Superior temporal gyrus (tissue), 1 donor: ENCODE measurements at regions not wholly inside any gene's neighbourhood (a gene's known extent, or its start where the extent isn't known, plus 50 kb on each side); places are given as distances from the start of the nearest gene placed in this dataset.
"Not testable (repeated sequence)": the region's sequence is repeated elsewhere in the genome, so short reads cannot be mapped to it uniquely, and the experiment has no call there.

ENCODE experiments used
- DNase-seq: peaks from one replicate; pipeline ENCODE4 v3.0.0-alpha.2; 2016; ENCODE audit errors: extremely low spot score

DNA sequence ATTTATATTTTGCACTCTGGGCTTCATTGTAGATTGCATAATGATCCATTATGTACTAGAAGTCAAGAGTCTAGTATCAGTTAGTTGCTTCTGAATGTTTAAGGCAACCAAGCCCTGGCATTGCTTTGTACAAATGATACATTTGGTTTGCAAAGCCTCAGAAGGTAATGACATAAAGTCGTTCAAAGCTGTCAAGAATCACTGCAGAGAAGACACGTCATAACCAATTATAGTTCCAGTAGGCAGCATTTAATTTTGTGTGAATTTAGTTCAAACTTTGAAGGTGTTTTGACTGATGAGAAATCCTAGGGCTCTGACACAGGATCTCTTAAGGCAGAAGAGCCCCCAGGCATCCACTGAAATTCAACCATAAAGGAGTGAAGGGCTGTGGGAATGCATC is 163.0 kb upstream of the KRR1 start:
- no peak for DNase-seq

DNA sequence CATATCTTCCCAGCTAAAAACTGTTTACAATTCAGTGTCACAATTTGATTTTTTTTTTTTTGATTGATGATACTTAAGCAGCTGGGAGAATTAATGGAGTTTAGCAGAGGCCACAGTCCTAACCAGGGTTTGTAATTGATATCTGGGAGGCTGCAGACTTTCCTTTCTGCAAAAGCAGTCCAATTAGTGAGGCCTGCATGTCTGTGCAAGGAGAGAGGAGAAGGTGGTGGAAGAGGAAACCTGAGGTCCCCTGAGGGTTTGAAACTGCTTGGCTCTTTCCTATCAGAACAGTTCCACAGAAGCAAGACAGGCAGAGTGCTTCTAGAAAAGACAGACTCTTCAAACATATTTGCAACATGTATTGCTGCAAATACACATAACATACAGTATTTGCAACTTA is 160.8 kb upstream of the KRR1 start:
- no peak for DNase-seq

GRCh38 chr12:75670216-75670615 is 158.8 kb upstream of the KRR1 start:
- DNase-seq = no peak

DNA sequence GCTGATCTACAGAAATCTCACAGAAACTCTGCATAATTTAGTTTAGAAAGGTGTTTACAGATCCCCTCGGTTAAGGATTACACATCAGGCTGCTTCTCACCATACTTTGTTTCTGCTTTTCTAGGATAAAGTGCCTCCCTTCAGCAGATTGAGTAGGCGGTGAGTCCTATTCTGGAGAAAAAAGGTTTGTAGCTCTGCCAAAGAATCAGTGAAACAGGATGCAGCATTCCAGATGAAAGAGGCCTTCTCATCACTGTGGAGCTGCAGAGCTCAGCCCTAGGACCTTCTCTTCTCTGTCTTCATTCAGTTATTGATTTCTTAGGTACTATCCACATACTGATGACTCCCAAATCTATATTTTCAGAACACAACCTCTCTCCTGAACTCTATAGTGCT is 155.5 kb upstream of the KRR1 start:
- peak; percentile 74 for DNase-seq

DNA sequence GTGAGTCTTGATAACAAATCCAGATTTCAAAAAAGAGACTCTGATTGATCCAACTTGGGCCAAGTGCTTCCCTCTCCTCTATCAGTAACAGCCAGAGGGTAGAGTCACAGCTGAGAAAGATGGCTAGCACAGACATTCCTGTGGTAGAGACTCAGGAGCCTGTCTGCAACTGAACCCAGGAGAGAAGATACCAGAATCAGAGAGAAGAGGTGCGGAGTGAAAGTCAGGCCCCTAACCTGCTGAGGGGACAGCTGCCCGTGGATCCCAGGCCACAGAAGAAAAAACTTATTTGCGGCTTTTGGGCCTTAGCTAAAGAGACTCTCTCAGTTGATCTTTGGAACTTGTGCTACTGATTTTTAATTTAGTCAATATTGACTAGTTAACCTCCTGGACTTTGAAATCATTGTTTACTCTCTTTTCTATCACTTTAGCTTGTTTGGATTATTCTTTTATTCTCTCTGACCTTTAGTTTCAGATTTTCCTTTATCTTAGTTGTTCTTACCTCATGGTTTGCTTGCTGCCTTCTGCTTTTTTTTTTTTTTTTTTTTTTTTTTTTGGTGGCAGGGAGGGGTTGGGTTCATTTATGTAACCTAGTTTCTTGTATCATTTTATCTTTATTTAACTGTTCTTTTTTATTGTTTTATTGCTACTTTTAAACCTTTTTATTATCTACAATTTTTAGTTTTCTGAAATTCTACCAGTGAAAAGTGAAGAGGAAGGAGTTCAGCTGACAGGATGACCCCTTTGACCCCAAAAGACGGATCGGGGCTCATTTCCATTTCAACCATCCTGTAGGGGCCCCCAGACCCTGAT is 154.9 kb upstream of the KRR1 start:
- no peak for DNase-seq

DNA sequence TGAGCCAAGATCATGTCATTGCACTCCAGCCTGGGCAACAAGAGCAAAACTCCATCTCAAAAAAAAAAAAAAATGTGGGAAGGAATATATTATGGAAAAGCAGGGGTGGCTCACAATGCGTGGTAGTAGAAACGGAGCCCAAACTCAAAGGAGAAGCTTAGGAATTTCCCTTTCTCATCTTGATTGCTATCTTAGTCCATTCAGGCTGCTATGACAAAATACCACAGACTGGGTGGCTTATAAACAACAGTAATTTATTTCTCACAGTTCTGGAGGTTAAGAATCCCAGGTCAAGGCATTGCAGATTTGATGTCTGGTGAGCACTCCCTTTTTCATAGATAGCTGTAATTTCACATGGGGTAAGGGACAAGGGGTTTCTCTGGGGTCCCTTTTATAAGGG is 153.8 kb upstream of the KRR1 start:
- DNase-seq = no peak

DNA sequence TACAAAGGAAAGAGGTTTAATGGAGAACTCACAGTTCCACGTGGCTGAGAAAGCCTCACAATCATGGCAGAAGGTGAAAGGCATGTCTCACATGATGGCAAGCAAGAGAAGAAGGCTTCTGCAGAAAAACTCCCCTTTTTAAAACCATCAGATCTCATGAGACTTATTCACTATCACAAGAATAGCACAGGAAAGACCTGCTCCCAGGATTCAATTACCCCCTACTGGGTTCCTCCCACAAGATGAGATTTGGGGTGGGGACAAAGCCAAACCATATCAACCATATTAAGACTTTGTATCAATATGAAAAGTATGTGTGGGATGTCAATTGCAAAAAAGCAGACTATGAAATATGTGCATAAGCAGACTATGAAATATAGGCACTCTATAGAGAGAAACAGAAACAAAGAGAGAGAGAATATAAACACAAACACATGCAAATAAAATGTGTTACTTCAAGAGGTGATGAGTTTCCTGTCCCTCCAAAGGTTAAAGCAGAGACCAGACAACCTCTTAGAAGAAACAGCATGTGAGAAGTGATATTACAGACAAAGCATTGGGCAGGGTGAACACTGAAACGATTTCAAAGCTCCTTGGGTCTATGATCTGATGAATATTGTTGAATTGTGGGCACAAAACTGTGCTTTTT is 151.2 kb upstream of the KRR1 start:
- no peak for DNase-seq

DNA sequence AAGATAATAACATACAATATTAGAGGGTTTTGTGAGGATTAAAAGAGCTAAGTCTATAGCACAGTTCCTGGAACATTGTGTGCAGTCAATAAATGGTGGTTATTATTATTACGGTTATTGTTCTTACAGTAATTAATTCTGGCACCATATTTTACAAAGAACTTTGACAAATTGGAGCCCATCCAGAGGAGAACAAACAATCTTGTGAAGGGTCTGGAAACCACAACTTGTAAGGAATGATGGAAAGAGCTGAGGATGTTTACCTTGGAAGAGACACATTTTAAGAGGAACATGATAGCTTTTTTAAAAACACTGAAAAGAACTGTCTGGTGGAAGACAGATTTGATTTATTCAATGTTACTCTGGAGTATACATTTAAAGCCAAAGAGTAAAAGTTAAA is 150.5 kb upstream of the KRR1 start:
- DNase-seq = no peak

DNA sequence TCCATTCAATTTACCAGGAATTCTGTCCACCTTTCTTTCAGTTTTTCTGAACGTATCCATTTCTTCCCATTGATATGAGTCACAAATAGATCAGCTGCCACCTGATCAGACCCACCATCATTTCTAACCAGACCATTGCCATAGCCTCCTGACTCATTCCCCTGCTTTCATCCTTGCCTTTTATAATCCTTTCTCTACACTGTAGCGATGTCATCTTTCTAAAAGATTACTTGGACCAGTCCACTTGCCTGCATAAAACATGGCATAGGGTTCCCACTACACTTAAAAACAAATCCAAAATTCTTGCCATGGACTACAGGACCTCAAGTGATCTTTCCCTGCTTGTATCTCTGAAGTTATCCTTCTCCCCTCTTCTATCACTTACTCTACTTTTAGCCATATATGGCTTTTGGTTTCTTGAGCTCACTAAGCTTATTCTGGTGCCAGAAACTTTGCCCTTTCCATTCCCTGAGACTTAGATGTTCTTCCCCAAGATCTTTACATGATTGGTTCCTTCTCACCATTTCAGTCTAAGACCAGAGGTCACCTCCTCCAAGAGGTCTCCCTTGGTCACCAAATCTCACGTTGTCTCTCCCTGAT is 149.5 kb upstream of the KRR1 start:
- DNase-seq = no peak

GRCh38 chr12:75660107-75660530 is 148.7 kb upstream of the KRR1 start:
- DNase-seq = no peak

DNA sequence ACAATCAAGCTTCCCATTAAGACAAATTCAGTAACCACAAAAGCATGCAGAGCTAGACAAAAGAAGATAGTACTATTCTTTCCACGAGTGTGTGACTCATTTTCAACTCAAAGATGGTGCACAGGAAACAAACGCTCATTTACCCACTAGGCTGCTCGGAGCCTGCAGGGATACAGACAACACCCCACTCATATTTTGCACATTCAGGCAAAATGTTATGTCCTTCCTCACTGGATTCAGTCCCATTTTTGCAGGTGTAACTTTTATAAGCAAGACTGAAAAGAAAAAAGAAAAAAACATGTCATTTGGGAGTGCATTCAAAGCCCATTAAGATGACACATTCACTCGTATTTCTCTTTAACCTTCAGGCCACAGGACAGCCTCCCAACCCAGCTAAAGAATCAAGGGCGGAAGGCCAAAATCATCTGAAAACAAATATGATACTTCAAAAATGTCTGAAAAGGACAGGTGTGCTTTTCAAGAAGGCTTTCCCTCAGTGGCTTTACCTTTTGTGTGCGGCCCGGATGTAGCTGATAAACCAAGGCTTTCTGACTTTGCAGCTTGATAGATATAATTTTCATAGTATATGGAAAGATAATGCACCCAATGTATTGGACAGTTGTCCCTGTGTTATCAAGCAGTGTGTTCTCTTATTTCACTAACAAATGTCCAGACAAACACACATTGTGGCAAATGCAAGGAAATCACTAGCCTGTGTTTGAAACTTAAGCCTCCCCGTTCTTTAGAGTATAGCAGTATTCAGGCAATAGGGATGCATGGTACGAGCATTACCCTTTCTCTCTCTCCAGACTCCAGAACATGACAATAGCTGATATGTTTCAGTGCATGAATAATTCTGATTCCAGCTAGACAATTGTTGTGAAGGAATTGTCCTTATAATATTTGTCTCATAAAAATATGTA is 147.8 kb upstream of the KRR1 start:
- DNase-seq = peak; percentile 80

DNA sequence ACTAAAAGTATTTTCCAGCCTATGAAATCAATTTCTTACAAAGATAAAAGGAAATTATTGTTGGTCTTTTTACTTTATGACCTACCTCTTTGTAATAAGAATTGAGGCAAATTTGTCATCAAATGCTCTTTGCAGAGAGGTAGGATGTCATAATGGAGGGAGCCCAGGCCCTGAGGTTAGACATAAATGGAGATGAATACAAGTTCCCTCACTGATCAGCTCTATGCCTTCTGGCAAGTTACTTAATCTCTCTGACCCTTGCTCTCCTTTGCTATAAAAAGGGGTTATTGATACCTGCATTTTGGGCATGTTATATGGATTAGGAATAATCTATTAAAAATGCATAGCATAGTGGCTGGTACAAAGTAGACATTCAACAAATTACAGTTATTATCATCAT is 146.9 kb upstream of the KRR1 start:
- DNase-seq = no peak

DNA sequence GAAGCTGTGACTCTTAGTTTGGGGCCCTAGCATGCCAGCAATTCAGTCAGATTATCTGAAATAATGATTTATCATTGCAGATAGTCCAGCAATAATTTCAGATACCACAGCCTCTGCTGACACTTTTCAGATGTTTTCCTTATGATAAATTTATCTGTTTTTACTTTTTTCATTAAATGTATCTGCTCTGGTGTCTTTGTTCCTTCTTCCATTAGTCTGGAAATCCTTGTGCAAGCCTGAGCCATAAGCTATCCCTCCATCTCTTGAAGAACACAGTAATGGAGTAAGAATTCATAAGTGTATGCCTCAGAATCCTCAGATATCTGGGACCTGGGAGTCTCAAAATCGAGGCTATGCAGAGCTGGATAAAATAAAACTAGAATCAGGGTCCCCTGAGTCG is 146.4 kb upstream of the KRR1 start:
- DNase-seq = no peak

GRCh38 chr12:75657354-75657753 is 145.9 kb upstream of the KRR1 start:
- not testable (repeated sequence) for DNase-seq

GRCh38 chr12:75656648-75657047 is 145.2 kb upstream of the KRR1 start:
- no peak for DNase-seq

- no peak for DNase-seq
Observed at GRCh38 chr12:75656210-75656609, 144.8 kb upstream of the KRR1 start.

DNA sequence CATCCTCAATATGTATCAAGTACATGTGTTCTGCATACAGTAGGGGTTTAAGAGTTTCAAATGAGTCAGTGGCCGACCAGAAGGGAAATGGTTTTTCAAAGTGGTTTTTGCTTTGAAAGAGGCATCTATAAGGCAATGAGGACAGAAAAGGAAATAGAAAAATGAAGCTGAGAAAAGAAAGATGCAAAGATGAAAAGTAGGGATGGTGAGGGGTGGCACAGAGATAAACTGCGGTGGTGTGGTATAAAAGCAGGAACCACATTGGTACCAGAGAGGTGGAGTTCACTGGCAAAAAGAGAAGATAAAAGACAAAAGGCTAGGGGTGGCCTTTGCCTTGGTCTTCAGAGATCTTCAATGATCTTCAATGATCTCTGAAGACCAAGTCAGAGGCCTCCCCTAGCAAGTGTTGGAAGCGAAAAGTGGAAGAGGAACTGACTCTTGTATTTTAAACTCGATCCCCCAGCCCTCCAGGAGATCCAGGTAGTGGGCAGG is 144.0 kb upstream of the KRR1 start:
- no peak for DNase-seq

DNA sequence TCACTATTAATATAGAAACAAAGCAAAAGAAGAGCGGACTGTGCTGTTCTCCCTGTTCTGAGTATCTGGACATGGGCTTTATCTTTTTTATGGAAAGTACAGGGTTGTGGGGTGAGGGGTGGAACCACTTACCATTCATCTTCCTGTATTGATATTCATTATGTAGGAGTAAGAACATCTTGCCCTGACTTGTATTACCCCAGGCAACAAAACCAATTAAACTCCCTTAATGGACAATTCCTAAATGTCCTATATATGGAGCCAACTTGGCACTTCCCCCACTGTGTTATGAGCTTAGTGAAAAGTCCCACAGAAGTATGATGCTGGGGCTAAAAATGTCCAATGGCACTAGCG is 139.9 kb upstream of the KRR1 start:
- DNase-seq = no peak

DNA sequence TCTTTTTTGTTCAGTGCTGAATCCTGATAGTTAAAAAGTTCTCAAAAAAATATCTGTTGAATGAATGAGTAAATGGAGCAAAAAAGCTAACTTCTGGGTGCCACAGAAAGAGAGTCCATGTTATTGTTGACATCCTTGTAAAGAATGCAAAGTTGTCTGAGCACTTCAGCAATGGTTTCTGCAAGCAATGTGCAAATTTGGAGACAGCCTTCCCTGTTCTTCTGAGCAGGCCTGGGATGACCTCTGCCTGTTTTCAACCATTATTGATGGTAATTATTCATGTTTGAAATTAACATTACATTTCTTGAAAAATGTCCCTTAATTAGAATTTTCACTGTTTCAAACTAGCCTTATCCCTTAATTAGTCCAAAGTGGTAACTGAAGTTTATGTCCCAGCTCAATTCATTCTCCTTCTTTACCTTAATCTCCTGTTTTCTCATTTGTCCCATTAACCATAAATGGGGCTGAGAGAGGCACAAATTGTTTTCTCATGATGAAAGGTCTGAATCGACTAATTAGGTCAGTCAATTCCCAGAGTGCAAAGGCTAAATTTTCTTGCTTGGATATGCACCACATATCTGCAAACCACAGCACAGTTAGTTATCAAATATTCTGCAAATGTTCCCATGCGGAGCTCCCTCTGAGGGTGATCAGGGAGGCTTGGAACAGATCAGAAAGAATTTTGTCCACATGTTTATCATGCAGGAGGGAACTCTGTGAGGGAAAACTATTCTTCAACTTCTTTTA is 139.4 kb upstream of the KRR1 start:
- no peak for DNase-seq

GRCh38 chr12:75650100-75650499 is 138.7 kb upstream of the KRR1 start:
- no peak for DNase-seq

GRCh38 chr12:75648856-75649255 is 137.4 kb upstream of the KRR1 start:
- DNase-seq = no peak
